ENCODE measurements at regions not wholly inside any gene's neighbourhood (a gene's known extent, or its start where the extent isn't known, plus 50 kb on each side); places are given as distances from the start of the nearest gene placed in this dataset.

DNA sequence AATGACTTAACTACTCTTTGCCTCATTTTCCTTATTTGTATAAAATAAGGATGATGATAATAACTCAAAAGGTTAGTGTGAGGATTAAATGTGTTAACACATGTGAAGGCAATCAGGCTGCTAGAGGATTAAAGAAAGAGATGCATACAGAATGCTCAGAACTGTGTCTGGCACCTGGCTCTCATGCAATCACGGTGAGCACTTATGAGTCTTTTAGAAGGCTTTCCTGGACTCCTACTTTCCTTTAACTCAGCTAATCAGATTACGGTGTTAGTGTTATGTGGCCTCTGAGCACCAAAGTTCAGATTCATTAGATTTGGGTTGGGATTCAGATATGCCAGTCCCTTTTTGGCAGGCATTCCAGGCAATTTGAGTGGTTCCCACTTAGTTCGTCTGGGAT is 311.6 kb upstream of the USP24 start:
- DNase-seq (ENCODE audit: low read depth, low spot score), result no peak
- POLR2A ChIA-PET, result no interaction called here
- TF ChIP-seq, protein P1, sequence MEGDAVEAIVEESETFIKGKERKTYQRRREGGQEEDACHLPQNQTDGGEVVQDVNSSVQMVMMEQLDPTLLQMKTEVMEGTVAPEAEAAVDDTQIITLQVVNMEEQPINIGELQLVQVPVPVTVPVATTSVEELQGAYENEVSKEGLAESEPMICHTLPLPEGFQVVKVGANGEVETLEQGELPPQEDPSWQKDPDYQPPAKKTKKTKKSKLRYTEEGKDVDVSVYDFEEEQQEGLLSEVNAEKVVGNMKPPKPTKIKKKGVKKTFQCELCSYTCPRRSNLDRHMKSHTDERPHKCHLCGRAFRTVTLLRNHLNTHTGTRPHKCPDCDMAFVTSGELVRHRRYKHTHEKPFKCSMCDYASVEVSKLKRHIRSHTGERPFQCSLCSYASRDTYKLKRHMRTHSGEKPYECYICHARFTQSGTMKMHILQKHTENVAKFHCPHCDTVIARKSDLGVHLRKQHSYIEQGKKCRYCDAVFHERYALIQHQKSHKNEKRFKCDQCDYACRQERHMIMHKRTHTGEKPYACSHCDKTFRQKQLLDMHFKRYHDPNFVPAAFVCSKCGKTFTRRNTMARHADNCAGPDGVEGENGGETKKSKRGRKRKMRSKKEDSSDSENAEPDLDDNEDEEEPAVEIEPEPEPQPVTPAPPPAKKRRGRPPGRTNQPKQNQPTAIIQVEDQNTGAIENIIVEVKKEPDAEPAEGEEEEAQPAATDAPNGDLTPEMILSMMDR (IDR thresholded peaks at IDR 0.05; ENCODE audit: low read depth, low read length), result no peak
- Histone ChIP-seq H3K27ac (ENCODE audit: low read depth, low read length) (no peak overlapping the region), H3K27me3 (ENCODE audit: control insufficient read depth, insufficient read depth, low read length) (no peaks in the 10 kb centered on the region), H3K4me3 (ENCODE audit: low read depth, low read length) (no peak overlapping the region), H3K9me3 (ENCODE audit: control insufficient read depth, insufficient read depth, low read length) (no peaks in the 10 kb centered on the region)
- CTCF ChIA-PET, result no interaction called here

DNA sequence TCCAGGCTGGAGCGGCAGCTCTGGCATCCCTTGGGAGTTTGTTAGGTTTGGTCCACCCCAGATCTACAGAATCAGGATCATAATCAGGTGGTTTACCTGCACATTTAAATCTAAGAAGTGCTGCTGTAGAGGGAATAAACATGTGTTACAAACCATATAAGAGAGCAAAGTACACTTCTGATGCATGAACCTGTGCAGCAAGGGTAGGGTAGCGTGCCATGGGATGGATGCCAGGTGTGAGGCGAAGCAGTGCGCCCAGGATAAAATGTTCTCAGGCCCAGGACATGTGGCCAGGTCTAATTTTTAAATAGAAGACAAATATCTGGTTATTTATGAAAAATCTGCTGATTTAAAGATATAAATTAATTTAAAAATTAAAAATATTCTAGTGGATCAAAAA is 308.8 kb upstream of the USP24 start:
- Histone ChIP-seq H3K27me3 (ENCODE audit: control insufficient read depth, insufficient read depth, low read length) (no peaks in the 10 kb centered on the region), H3K9me3 (ENCODE audit: control insufficient read depth, insufficient read depth, low read length) (no peaks in the 10 kb centered on the region), H3K4me3 (ENCODE audit: low read depth, low read length) (no peak overlapping the region), H3K27ac (ENCODE audit: low read depth, low read length) (no peak overlapping the region)
- TF ChIP-seq, protein P1 (IDR thresholded peaks at IDR 0.05; ENCODE audit: low read depth, low read length), result no peak
- ChIA-PET POLR2A (no interaction called here), CTCF (no interaction called here)
- no peak for DNase-seq (ENCODE audit: low read depth, low spot score)

DNA sequence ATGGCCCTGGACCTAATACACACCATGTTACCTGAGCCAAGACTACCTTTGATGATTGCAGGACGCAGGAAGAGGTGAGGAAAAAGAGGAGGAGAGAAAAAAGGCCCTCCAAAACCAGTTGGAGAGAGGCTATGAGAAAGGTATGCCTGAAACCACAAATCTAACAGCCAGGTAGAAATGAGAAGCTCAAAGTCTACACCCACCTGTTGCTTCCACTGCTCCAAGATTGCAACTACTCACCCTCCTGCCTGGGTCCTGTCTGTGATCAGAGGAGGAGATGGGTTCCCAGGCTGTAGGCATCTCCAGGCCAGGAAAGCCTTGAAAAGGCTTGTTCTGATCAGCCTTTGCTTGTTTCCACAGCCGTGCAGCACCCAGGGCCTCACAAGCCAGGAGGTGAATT is 307.8 kb upstream of the USP24 start:
- Histone ChIP-seq H3K27ac (ENCODE audit: low read depth, low read length) (no peak overlapping the region), H3K9me3 (ENCODE audit: control insufficient read depth, insufficient read depth, low read length) (no peaks in the 10 kb centered on the region), H3K27me3 (ENCODE audit: control insufficient read depth, insufficient read depth, low read length) (no peaks in the 10 kb centered on the region), H3K4me3 (ENCODE audit: low read depth, low read length) (no peak overlapping the region)
- DNase-seq (ENCODE audit: low read depth, low spot score), result no peak
- TF ChIP-seq, protein P1 (IDR thresholded peaks at IDR 0.05; ENCODE audit: low read depth, low read length), result no peak
- POLR2A ChIA-PET, result no interaction called here
- CTCF ChIA-PET, result no interaction called here

DNA sequence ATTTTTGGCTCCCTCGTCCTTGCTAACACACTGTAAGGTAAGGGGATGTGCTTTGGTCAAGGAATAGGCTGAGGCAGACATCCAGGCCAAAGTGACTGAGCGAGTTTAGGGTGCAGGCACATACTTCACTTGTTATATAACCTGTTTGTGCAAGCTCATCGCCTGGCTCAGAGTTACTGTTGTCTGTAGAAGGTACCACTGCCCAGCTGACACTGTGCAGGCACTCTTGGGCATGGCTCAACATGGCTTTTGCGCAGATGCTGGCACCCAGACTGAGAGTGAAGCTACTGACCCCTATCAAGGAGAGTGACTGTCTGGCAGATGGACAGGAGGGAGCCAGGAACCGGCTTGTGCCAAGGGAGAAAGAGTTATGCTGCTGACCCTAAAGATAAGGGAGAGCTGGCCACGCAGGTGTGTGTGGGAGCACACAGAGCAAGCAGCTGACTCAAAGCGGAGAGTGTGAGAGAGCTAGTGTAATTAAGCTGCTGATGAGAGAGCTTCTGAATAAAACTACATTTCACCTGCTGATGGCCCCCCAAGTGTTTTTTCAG is 307.3 kb upstream of the USP24 start:
- ChIA-PET POLR2A (no interaction called here), CTCF (no interaction called here)
- TF ChIP-seq, protein P1 (IDR thresholded peaks at IDR 0.05; ENCODE audit: low read depth, low read length), result no peak
- no peak for DNase-seq (ENCODE audit: low read depth, low spot score)
- Histone ChIP-seq H3K27ac (ENCODE audit: low read depth, low read length) (no peak overlapping the region), H3K27me3 (ENCODE audit: control insufficient read depth, insufficient read depth, low read length) (no peaks in the 10 kb centered on the region), H3K9me3 (ENCODE audit: control insufficient read depth, insufficient read depth, low read length) (no peaks in the 10 kb centered on the region), H3K4me3 (ENCODE audit: low read depth, low read length) (no peak overlapping the region)

DNA sequence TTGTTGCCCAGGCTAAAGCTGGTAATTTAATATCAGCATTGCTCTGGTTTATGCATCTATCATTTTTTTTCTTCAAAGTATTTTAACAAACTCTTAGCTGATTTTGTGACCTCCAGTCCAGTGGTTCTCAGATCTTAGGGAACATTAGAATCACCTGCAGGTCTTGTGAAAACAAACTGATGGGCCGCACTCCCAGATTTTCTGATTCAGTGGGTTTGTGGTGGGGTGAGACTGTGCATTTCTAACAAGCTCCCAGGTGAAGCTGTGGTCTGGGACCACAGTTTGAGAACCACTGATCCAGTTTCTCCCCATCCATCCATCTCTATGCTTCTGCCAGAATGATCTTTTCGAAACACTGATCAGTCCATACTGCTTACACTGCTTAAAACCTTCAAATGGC is 305.7 kb upstream of the USP24 start:
- TF ChIP-seq, protein P1 (IDR thresholded peaks at IDR 0.05; ENCODE audit: low read depth, low read length), result no peak
- POLR2A ChIA-PET, result interaction anchor here (0.6 kb wide), 1 partner anchor 153 kb away, joined by 3 read pairs; no protein-coding TSS in a partner anchor
- H3K27me3 ChIP-seq (ENCODE audit: control insufficient read depth, insufficient read depth, low read length), result no peaks in the 10 kb centered on the region

More for the DNA sequence above, 305.7 kb upstream of the USP24 start:
- H3K4me3 ChIP-seq (ENCODE audit: low read depth, low read length), result no peak overlapping the region
- CTCF ChIA-PET, result interaction anchor here (0.9 kb wide), 1 partner anchor 1064 kb away, joined by 3 read pairs; no protein-coding TSS in a partner anchor
- H3K9me3 ChIP-seq (ENCODE audit: control insufficient read depth, insufficient read depth, low read length), result no peaks in the 10 kb centered on the region
- peak overlapping the region; percentile 58 for H3K27ac ChIP-seq (ENCODE audit: low read depth, low read length)
- no peak for DNase-seq (ENCODE audit: low read depth, low spot score)
